ENCODE measurements at regions not wholly inside any gene's neighbourhood (a gene's known extent, or its start where the extent isn't known, plus 50 kb on each side); places are given as distances from the start of the nearest gene placed in this dataset.

DNA sequence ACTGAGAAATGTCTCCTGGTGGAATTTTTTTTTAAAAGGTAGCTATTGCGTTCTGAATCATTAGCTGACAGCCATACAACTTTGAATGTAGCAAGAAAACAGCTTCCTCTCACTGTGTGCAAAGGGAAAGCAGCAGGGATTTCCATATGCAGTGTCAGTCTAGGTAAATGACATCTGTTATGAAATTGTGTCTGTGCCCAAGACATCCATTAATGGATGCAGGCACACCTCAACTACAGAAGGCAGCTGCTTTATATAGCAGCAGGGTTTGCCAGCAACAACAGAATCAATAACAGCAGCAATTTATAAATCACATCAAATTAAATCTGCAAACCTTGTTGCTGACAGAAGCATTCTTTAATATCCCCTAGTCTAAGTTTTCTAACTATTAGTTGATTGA, 745.3 kb upstream of the RAG2 start:
- Histone ChIP-seq H3K4me3 (ENCODE audit: low read depth, low read length) (no peak overlapping the region), H3K9me3 (ENCODE audit: control insufficient read depth in 2 of 2, low read length in 2 of 2) (peaks cover 0 to 3% of the 10 kb centered on the region in 2 experiments), H3K27me3 (ENCODE audit: control insufficient read depth, insufficient read depth, low read length) (no peaks in the 10 kb centered on the region), H3K4me1 (ENCODE audit: control insufficient read depth, insufficient read depth, low read length, poor library complexity, severe bottlenecking) (no peaks in the 10 kb centered on the region), H3K27ac (ENCODE audit: insufficient read depth, low read length, poor library complexity, severe bottlenecking) (no peak overlapping the region), H3K36me3 (ENCODE audit: control insufficient read depth, insufficient read depth, low read length) (no peaks in the 10 kb centered on the region)
- ATAC-seq (ENCODE audit: low read depth in 2 of 2) (no peak), DNase-seq (no peak)
- H3K9me3 Mint-ChIP-seq, result peaks cover 3 to 21% (median 11%) of the 10 kb centered on the region in 7 donors
- H3K36me3 Mint-ChIP-seq, result no peaks in the 10 kb centered on the region
- H3K27ac Mint-ChIP-seq, result no peak overlapping the region
- no peaks in the 10 kb centered on the region for H3K27me3 Mint-ChIP-seq
- no peak overlapping the region for H3K4me3 Mint-ChIP-seq
- H3K4me1 Mint-ChIP-seq, result no peaks in the 10 kb centered on the region

DNA sequence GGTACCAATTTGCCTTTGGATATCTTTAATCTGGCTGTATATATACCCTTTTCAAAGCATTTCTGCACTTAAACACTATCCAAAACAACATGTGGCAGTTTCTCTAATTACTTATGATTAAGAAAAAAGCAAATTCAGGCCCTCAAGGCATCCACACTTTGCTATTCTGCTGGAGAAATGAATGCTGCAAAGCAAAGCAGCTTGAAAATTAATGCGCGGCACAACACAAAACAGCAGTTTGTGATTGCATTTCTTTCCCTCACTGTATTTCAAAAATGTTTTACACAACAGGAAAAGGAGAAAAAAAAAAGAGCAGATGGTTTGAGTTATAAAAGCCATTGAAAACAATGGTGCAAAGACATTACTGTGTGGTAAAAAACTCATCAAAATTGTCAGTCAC, 738.4 kb upstream of the RAG2 start:
- H3K36me3 Mint-ChIP-seq, result no peaks in the 10 kb centered on the region
- DNase-seq, result no peak
- Histone ChIP-seq H3K9me3 (ENCODE audit: control insufficient read depth in 2 of 2, low read length in 2 of 2) (no peaks in the 10 kb centered on the region), H3K36me3 (ENCODE audit: control insufficient read depth, insufficient read depth, low read length) (no peaks in the 10 kb centered on the region), H3K27ac (ENCODE audit: insufficient read depth, low read length, poor library complexity, severe bottlenecking) (no peak overlapping the region), H3K4me3 (ENCODE audit: low read depth, low read length) (no peak overlapping the region), H3K4me1 (ENCODE audit: control insufficient read depth, insufficient read depth, low read length, poor library complexity, severe bottlenecking) (no peaks in the 10 kb centered on the region), H3K27me3 (ENCODE audit: control insufficient read depth, insufficient read depth, low read length) (no peaks in the 10 kb centered on the region)
- no peaks in the 10 kb centered on the region for H3K4me1 Mint-ChIP-seq
- ATAC-seq (ENCODE audit: low read depth in 2 of 2), result no peak
- H3K4me3 Mint-ChIP-seq, result no peak overlapping the region
- no peak overlapping the region for H3K27ac Mint-ChIP-seq
- H3K27me3 Mint-ChIP-seq, result no peaks in the 10 kb centered on the region
- peaks cover 0 to 31% (median 9%) of the 10 kb centered on the region in 7 donors for H3K9me3 Mint-ChIP-seq

DNA sequence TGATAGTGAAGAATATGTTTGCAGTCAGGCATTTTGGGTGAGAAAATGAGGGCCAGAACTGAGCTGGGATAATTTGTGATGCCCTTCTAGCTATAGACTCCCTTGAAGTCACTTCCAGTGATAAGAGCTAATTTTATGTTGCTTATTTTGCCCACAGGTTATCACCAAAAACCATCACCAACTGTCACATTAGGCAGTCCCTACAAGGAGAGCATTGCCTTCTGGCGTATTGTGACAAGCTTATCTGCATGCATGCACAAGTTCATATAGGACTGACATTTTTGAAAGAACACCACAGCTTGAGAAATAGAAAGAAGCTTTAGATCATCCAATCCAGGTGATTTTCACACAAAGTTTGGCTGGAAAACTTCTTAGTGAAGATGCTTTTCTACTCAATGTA, 735.3 kb upstream of the RAG2 start:
- no peak for DNase-seq
- no peaks in the 10 kb centered on the region for H3K27me3 Mint-ChIP-seq
- Histone ChIP-seq H3K27ac (ENCODE audit: insufficient read depth, low read length, poor library complexity, severe bottlenecking) (no peak overlapping the region), H3K9me3 (ENCODE audit: control insufficient read depth in 2 of 2, low read length in 2 of 2) (no peaks in the 10 kb centered on the region), H3K36me3 (ENCODE audit: control insufficient read depth, insufficient read depth, low read length) (no peaks in the 10 kb centered on the region), H3K27me3 (ENCODE audit: control insufficient read depth, insufficient read depth, low read length) (no peaks in the 10 kb centered on the region), H3K4me3 (ENCODE audit: low read depth, low read length) (no peak overlapping the region), H3K4me1 (ENCODE audit: control insufficient read depth, insufficient read depth, low read length, poor library complexity, severe bottlenecking) (no peaks in the 10 kb centered on the region)
- H3K4me3 Mint-ChIP-seq, result no peak overlapping the region
- no peaks in the 10 kb centered on the region for H3K4me1 Mint-ChIP-seq
- no peak for ATAC-seq (ENCODE audit: low read depth in 2 of 2)
- no peak overlapping the region for H3K27ac Mint-ChIP-seq
- peaks cover 0 to 41% (median 10%) of the 10 kb centered on the region in 7 donors for H3K9me3 Mint-ChIP-seq
- no peaks in the 10 kb centered on the region for H3K36me3 Mint-ChIP-seq

DNA sequence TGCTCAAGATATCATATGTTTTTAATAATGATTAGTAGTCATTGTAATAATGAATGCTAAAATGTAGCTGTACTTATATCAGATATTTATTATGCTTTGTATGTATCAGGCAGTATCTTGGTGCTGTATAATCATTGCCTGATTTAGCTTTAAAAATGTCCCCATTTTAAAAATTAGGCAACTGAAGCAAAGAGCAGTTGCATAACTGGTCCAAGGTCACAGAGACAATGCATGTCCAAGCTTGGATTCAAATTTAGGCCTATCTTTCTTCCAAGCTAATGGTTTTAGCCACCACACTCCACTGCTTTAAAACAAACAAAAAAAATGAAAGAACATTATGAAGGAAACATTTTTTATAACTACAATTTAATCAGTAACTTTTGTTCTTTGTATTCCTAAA, 725.8 kb upstream of the RAG2 start:
- H3K27me3 Mint-ChIP-seq, result no peaks in the 10 kb centered on the region
- H3K4me3 Mint-ChIP-seq, result no peak overlapping the region
- no peaks in the 10 kb centered on the region for H3K36me3 Mint-ChIP-seq

DNA sequence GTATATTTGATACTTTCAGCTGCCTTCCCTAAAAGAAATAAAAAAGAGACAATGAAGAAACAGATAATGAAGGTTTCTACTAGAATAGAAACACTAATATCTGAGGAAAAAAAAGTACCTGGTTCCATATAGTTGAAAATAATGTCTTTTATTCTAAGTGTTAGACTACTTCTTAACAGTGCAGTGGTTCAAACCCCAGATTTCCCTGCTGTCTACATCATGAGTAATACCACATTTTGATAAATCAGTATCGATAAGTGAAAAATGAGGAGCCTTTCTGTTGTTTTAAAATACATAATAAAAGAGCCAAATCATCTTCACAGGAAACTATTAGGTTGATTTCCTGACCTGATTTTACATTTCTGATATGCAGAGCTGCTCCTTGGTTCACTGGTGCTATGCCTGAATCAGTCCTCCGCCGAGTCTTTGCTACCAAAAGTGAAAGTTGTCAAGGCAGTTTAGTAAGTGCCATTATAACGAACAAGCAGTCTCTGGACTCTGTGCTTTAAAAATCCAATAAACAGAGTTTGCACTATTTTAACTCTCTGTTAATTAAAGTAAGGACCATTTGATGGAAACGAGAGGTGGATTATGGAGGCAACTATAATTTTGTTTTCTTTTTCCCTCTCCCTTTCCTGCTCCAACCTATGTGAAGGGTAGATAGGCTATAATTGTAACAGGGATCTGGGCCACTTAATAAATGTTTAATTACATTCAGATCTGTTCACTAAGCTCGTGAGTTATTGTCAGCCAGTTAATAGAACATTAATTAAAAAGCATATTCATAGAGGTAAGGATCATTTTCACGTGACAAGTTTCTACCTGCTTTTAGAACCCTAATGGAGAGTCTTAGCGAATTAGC, 724.5 kb upstream of the RAG2 start:
- Histone ChIP-seq H3K9me3 (ENCODE audit: control insufficient read depth in 2 of 2, low read length in 2 of 2) (no peaks in the 10 kb centered on the region), H3K4me1 (ENCODE audit: control insufficient read depth, insufficient read depth, low read length, poor library complexity, severe bottlenecking) (no peaks in the 10 kb centered on the region), H3K27ac (ENCODE audit: insufficient read depth, low read length, poor library complexity, severe bottlenecking) (no peak overlapping the region), H3K36me3 (ENCODE audit: control insufficient read depth, insufficient read depth, low read length) (no peaks in the 10 kb centered on the region), H3K27me3 (ENCODE audit: control insufficient read depth, insufficient read depth, low read length) (no peaks in the 10 kb centered on the region), H3K4me3 (ENCODE audit: low read depth, low read length) (no peak overlapping the region)
- Mint-ChIP-seq H3K4me3 (no peak overlapping the region), H3K36me3 (no peaks in the 10 kb centered on the region), H3K27me3 (no peaks in the 10 kb centered on the region), H3K27ac (no peak overlapping the region), H3K9me3 (peaks cover 3 to 28% (median 8%) of the 10 kb centered on the region in 7 donors), H3K4me1 (no peaks in the 10 kb centered on the region)
- DNase-seq (no peak), ATAC-seq (ENCODE audit: low read depth in 2 of 2) (no peak)

More for the DNA sequence above, 725.8 kb upstream of the RAG2 start:
- ATAC-seq (ENCODE audit: low read depth in 2 of 2) (no peak), DNase-seq (no peak)
- Mint-ChIP-seq H3K27ac (no peak overlapping the region), H3K4me1 (no peaks in the 10 kb centered on the region), H3K9me3 (peaks cover 3 to 39% (median 9%) of the 10 kb centered on the region in 7 donors)
- Histone ChIP-seq H3K4me3 (ENCODE audit: low read depth, low read length) (no peak overlapping the region), H3K27ac (ENCODE audit: insufficient read depth, low read length, poor library complexity, severe bottlenecking) (no peak overlapping the region), H3K9me3 (ENCODE audit: control insufficient read depth in 2 of 2, low read length in 2 of 2) (no peaks in the 10 kb centered on the region), H3K27me3 (ENCODE audit: control insufficient read depth, insufficient read depth, low read length) (no peaks in the 10 kb centered on the region), H3K4me1 (ENCODE audit: control insufficient read depth, insufficient read depth, low read length, poor library complexity, severe bottlenecking) (no peaks in the 10 kb centered on the region), H3K36me3 (ENCODE audit: control insufficient read depth, insufficient read depth, low read length) (no peaks in the 10 kb centered on the region)

DNA sequence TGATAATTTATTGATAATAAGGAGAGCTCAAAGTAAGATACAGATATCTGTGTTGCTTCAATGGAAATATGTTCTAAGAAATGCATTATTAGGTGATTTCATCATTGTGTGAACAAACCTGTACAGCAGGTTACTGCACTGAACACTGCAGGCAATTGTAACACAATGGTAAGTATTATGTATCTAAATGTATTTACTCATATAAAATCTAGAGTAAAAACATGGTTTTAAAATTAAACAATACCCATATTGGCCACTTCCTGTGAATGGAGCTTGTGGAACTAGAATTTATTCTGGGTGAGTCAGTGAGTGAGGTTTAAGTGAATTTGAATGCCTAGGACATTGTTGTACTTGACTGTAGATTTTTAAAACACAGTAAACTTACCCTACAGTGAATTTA, 722.9 kb upstream of the RAG2 start:
- H3K4me3 Mint-ChIP-seq, result no peak overlapping the region
- DNase-seq, result no peak
- Histone ChIP-seq H3K27me3 (ENCODE audit: control insufficient read depth, insufficient read depth, low read length) (no peaks in the 10 kb centered on the region), H3K9me3 (ENCODE audit: control insufficient read depth in 2 of 2, low read length in 2 of 2) (no peaks in the 10 kb centered on the region), H3K4me3 (ENCODE audit: low read depth, low read length) (no peak overlapping the region), H3K4me1 (ENCODE audit: control insufficient read depth, insufficient read depth, low read length, poor library complexity, severe bottlenecking) (no peaks in the 10 kb centered on the region), H3K36me3 (ENCODE audit: control insufficient read depth, insufficient read depth, low read length) (no peaks in the 10 kb centered on the region), H3K27ac (ENCODE audit: insufficient read depth, low read length, poor library complexity, severe bottlenecking) (no peak overlapping the region)
- no peaks in the 10 kb centered on the region for H3K27me3 Mint-ChIP-seq
- no peaks in the 10 kb centered on the region for H3K4me1 Mint-ChIP-seq
- no peak for ATAC-seq (ENCODE audit: low read depth in 2 of 2)
- H3K9me3 Mint-ChIP-seq, result peaks cover 3 to 27% (median 7%) of the 10 kb centered on the region in 7 donors
- H3K36me3 Mint-ChIP-seq, result no peaks in the 10 kb centered on the region
- no peak overlapping the region for H3K27ac Mint-ChIP-seq

- DNase-seq (no peak), ATAC-seq (ENCODE audit: low read depth in 2 of 2) (no peak)
- H3K4me3 ChIP-seq (ENCODE audit: low read depth, low read length), result no peak overlapping the region
- Mint-ChIP-seq H3K4me3 (no peak overlapping the region), H3K36me3 (no peaks in the 10 kb centered on the region), H3K9me3 (peaks cover 0 to 28% (median 2%) of the 10 kb centered on the region in 7 donors), H3K27ac (no peak overlapping the region), H3K4me1 (no peaks in the 10 kb centered on the region), H3K27me3 (no peaks in the 10 kb centered on the region)
- no peak overlapping the region for H3K27ac ChIP-seq (ENCODE audit: insufficient read depth, low read length, poor library complexity, severe bottlenecking)
- H3K9me3 ChIP-seq (ENCODE audit: control insufficient read depth in 2 of 2, low read length in 2 of 2), result peaks cover 4 to 10% of the 10 kb centered on the region in 2 experiments
- H3K36me3 ChIP-seq (ENCODE audit: control insufficient read depth, insufficient read depth, low read length), result no peaks in the 10 kb centered on the region
- no peaks in the 10 kb centered on the region for H3K27me3 ChIP-seq (ENCODE audit: control insufficient read depth, insufficient read depth, low read length)
- no peaks in the 10 kb centered on the region for H3K4me1 ChIP-seq (ENCODE audit: control insufficient read depth, insufficient read depth, low read length, poor library complexity, severe bottlenecking)
Measured at GRCh38 chr11:37317803-37318202, 719.8 kb upstream of the RAG2 start.

DNA sequence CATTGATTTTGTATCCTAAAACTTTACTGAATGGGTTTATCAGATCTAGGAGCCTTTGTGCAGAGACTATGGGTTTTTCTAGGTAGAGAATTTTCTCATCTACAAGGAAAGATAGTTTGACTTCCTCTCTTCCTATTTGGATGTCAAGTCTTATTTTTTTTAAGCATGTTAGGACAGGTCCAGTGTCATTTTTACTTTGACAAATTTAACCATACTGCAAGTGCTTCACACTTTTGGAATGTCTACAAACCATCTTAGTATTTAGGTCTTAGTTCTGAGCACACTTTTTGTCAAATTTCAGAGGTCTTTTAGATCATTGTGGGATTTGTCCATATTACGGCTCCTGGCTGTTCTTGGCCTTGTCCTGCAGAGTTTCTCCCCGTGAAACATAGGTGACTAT, 715.2 kb upstream of the RAG2 start:
- Histone ChIP-seq H3K9me3 (ENCODE audit: control insufficient read depth in 2 of 2, low read length in 2 of 2) (peaks cover 4 to 19% of the 10 kb centered on the region in 2 experiments), H3K36me3 (ENCODE audit: control insufficient read depth, insufficient read depth, low read length) (no peaks in the 10 kb centered on the region), H3K27ac (ENCODE audit: insufficient read depth, low read length, poor library complexity, severe bottlenecking) (no peak overlapping the region), H3K4me1 (ENCODE audit: control insufficient read depth, insufficient read depth, low read length, poor library complexity, severe bottlenecking) (no peaks in the 10 kb centered on the region), H3K27me3 (ENCODE audit: control insufficient read depth, insufficient read depth, low read length) (no peaks in the 10 kb centered on the region), H3K4me3 (ENCODE audit: low read depth, low read length) (no peak overlapping the region)
- Mint-ChIP-seq H3K4me1 (no peaks in the 10 kb centered on the region), H3K36me3 (no peaks in the 10 kb centered on the region), H3K4me3 (no peak overlapping the region), H3K27me3 (no peaks in the 10 kb centered on the region), H3K27ac (no peak overlapping the region), H3K9me3 (peaks cover 0 to 23% (median 4%) of the 10 kb centered on the region in 7 donors)
- ATAC-seq (ENCODE audit: low read depth in 2 of 2) (no peak), DNase-seq (no peak)
